HPDE6-E6E7 (cell line): ENCODE measurements at regions not wholly inside any gene's neighbourhood (a gene's known extent, or its start where the extent isn't known, plus 50 kb on each side); places are given as distances from the start of the nearest gene placed in this dataset.

Source experiments
- DNase-seq: peaks from one replicate; pipeline ENCODE4 v3.0.0; 2011; ENCODE audit warnings: missing footprints; ENCODE audit errors: extremely low spot score

GRCh38 chr3:55343486-55344357 lies 143.4 kb downstream of the WNT5A start:
- DNase-seq = no peak

DNA sequence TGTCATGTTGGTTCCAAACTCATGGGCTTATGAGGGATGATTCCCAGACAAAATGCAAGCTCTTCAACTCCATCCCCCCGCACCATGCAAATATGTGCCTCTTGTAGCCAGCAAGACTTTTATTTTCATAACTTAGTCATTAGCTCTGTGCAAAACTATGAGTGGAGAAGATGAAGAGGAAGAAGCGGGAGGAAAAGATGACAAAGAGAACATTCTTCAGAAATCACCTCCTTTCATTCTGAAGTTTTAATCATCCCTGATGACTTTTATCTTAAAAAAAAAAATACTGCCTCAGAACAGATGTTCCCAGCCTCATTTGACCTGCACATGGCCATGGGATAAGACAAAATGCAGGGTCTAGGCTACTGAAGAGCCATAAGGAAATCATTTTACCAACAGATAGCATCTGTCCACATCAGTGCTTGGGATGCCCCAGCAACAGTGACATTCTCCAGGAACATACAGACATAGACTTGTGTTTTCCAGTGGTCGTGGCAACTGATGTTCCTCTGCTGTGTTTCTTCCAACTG lies 145.5 kb downstream of the WNT5A start:
- no peak for DNase-seq

DNA sequence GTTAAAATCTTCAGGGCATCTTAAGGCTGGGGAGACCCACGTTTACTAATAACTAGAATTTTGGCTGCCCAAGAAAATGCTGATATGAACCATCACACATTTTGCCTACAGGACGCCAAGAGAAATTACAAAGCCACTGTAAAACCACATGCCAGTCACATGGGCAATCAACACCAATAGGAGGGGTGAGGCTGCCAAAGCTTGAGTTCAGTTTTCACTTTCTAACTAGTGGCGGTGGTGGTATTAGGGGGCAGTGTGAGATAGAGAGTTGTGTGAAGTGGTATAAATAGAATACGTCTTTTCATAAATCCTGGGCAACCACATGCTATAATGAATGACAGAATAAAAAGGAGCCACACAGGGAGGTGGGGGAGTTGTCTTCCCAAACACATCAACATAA lies 147.3 kb downstream of the WNT5A start:
- no peak for DNase-seq

DNA sequence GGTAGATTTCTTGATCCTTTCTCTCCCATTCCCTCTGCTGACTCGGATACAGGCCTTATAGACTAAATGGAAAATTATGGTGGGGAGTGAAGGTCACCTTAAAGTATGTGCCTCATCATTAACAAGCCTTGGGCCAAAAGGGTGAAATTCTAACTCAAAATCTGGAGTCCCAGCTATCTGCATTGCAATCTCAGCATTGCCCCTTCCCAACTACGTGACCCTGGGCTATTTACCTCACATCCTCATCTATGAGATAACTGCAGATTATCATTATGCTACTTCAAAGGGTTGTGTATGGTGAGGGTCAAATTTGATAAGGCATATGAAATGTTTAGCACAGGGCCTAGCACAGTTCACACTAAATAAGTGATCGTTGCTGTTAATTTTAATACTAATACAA lies 147.7 kb downstream of the WNT5A start:
- no peak for DNase-seq

GRCh38 chr3:55337641-55338180 lies 149.4 kb downstream of the WNT5A start:
- no peak for DNase-seq

- DNase-seq = no peak
These were observed 153.2 kb downstream of the WNT5A start for GRCh38 chr3:55333923-55334322.

- DNase-seq = no peak
These were observed 154.1 kb downstream of the WNT5A start for GRCh38 chr3:55333046-55333445.

DNA sequence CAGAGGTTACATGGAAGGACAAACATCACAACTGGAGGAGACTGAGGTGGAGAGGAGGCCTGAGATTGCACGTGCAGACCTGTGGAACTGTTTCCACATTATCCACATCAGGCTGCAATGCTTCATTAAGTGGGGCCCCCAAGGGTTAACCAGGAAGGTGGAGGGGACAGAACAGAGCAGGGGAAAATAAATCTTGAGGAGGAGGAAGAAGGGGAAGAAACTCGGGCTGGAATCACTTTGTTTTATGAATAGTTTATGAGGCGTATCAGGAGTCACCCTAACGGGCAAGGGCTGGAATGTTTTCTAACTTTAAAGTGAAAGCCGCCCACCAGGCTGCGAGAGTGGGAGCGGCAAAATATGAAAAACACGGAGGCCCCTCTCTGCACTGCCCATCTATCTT lies 154.9 kb downstream of the WNT5A start:
- DNase-seq = no peak

- no peak for DNase-seq
These were observed 155.6 kb downstream of the WNT5A start for GRCh38 chr3:55331524-55331923.

GRCh38 chr3:55330756-55331155 lies 156.3 kb downstream of the WNT5A start:
- no peak for DNase-seq

GRCh38 chr3:55330355-55330754 lies 156.8 kb downstream of the WNT5A start:
- no peak for DNase-seq

GRCh38 chr3:55329849-55330248 lies 157.3 kb downstream of the WNT5A start:
- no peak for DNase-seq

- no peak for DNase-seq
These were observed 159.8 kb downstream of the WNT5A start for GRCh38 chr3:55327131-55327920.

DNA sequence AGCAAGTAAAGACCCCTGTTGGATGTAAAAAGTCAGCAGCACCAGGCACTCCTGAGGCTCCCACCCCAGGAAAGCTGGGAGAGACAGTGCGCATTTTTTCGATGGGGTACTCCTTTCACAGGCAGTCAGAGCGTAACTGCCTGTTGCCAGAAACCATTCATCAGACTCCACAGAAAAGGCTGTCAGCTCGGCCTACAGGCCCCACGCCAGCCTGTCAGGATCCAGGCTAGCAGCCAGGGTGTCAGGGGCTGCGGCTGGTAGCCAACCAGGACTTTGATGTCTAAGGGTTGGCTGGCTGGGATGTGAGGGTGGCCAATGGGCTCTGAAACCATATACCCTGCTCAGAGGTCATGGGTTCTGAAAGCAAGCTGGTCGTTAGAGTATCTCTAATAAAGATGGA lies 164.5 kb downstream of the WNT5A start:
- no peak for DNase-seq

GRCh38 chr3:55320928-55321327 lies 166.2 kb downstream of the WNT5A start:
- no peak for DNase-seq

DNA sequence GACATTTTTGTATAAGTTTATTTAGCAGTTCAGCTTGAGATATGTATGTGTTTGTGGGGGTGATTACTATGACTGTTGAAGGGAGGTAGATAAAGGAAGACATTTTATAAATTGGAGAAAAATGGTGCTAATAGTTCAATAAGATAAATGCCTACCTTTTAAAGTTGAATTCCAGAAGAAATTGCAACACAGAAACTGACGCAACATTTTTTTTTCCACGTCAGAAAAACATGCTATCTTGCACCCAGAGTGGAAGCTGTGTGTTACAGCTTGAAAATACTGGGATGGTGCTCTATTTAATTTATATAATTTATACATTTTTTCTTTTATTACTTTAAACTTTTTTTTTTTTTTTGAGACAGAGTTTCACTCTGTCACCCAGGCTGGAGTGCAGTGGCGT lies 171.7 kb downstream of the WNT5A start:
- DNase-seq = no peak

DNA sequence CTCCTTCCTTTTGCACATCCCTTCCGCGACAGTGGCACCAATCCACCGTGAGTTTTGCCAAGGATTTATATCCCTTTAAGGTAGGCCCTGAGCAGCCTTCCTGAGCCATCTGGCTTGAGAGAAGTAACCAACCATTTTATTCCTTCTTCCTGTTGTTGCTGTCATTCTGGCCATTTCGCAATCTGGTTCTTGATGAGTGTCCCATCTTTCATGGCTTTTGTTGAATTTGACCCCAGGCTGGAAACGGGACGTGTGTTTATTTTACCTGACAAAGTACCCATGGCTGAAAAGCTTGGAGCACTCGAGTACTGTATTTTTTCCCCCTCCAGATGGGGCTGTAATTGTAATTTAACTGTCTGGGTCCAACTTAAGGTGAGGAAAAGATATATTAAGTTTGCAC lies 173.4 kb downstream of the WNT5A start:
- no peak for DNase-seq

- DNase-seq = no peak
These were observed 177.8 kb downstream of the WNT5A start for GRCh38 chr3:55309336-55309735.

- DNase-seq = no peak
These were observed 179.5 kb downstream of the WNT5A start for GRCh38 chr3:55307622-55308021.

GRCh38 chr3:55305696-55306485 lies 181.2 kb downstream of the WNT5A start:
- DNase-seq = no peak

DNA sequence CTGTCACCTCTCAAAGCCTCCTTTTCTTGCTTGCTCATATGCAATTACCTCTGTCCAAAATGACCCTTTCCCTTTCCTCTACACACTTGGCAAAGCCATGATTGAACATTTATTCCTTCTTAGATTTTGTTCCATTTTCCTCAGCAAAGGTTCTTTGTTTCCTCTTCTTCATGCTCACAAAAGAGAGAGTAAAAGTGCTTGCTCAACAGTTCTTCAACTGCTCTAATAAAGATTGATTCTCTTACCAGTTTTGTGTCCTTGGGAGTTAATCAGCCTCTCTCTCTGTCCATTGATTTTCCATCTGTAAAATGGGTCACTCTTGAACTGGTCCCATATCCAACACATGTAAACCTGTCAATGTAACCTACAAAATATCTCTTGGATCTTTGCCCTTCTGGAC lies 186.4 kb downstream of the WNT5A start:
- no peak for DNase-seq

- no peak for DNase-seq
These were observed 189.4 kb downstream of the WNT5A start for GRCh38 chr3:55297706-55298105.
